GM21381 (cell line): ENCODE measurements at regions not wholly inside any gene's neighbourhood (a gene's known extent, or its start where the extent isn't known, plus 50 kb on each side); places are given as distances from the start of the nearest gene placed in this dataset.

Experiments
- ATAC-seq: cut with Tn5 transposase; IDR thresholded peaks from one replicate; pipeline ENCODE4 v1.9.1; 2021; ENCODE audit warnings: mild to moderate bottlenecking, moderate library complexity; ENCODE audit not compliant: unreplicated experiment

DNA sequence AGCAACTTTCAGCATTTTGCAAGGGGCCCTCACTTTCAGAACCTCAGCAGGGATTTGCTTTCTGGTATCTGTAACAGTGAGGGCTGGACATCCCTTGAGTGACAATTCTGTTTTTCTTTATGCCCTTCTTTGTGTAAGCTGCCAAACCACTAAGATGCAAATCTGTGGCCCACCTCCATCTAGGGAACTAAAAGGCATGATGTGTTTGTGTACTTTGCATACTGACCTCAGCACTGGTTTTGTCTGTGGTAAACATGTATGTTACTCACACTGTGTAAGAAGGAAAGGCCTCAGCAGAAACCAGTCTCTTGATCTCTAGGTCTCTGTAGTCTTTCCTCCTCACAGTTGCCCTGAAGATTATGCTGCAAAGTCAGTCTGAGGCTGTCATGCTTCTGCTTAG is 396.6 kb upstream of the DYNLRB2 start:
- ATAC-seq: peak; percentile 99

DNA sequence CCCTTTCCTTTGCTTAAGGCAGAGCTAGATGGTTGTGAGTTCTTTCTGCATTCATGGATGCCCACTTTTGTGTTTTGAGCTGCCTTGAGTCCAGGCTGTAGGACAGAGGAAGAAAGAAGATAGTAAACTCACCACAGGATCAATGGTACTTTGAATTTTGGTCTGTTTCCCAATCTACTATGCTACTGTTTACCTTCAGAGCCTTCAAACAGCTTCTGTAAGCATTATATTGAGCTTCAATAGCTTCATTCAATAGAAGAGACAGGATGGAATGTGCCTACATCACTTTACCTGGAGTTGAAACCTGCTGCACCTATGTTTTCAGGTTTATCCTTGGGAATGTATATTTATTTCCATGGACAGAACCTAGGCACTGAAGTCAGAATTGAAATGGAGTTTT is 397.9 kb upstream of the DYNLRB2 start:
- ATAC-seq: no peak

DNA sequence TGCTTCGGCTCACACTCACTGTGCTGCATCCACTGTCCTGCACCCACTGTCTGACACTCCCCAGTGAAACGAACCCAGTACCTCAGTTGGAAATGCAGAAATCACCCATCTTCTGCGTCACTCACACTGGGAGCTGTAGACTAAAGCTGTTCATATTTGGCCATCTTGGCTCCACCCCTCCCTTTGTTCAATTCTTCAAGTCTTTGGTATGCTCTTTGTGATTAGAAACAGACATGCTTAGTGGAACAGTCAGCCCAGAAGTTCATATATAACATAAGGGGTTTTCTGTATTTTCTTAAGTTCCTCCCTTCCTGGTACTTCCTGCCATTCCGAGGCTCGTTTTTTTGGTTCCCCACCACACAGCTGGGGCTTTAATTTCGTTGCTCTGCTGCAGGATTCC is 398.5 kb upstream of the DYNLRB2 start:
- ATAC-seq: no peak

DNA sequence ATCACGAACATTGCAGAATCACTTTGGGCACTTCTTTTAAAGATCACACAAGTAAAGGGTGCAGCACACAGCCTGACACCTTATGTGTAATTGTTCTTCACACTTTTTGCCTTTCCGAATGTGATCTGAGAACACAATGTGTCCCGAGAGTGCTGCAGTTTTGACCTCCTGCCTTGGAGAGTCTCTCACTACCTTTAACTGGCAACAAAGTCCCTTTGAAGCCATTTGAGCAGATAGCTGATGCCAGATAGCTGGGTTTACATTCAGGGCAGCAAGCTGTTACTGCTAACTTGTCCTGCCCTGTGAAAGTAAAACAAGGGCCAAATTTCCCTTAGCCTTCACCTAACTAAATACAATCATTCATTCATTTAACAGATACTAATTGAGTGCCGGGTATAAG is 411.0 kb upstream of the DYNLRB2 start:
- ATAC-seq: no peak

DNA sequence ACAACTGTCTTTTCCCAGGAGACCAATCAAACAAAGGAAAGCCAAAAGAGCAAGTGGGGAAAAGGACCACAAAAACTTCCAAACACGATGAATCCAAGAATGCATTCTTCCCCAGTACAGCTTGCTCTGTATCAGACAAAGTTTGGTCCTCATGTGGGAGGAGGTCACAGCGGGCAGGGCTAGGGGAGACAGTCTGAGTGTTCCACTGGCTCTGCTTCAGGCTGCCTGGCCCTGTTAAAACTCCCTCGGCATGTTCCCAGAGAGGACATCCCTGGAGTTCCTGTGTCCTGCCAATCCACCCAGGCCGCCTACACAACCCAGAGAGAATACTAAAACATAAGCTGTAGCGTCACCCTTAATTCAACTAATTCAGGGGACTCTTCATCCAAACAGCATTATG is 415.1 kb upstream of the DYNLRB2 start:
- no peak for ATAC-seq

DNA sequence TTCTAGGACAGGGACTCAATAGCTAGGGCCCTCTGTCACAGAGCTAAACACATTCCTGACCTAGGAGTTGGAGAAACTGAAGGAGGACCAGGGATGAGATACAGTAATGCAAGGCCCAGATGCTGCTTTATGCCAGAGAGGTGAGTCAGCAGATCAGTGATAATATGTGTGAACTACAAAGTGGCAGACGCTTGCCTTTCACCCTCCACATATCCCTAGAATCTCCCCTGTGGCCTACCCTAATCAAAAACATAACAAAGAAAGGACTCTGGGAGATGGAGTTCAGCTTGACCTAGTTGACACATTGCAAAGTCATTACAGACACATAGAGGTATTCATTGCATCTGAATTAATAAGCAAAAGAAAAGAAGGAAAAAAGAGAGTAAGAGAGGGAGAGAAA is 417.6 kb upstream of the DYNLRB2 start:
- no peak for ATAC-seq

DNA sequence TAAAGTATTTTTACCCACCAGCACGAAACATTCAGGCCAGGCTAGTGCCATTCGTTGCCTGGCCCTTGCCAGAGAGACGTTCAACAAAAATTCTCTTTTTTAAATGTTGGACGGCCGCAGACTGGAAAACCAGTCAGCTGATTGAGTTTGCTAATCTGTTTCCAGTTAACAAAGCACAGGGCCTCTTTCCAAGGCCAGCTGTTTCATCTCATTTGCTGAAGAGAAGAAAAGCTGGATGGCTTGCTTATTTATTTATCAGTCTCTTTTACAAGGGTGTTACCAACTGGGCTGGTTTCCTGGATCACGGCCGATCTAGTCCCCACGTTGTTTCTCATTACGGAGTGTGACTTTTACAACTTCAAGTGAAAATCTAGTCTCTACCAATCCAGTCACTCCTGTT is 418.7 kb upstream of the DYNLRB2 start:
- ATAC-seq: no peak

DNA sequence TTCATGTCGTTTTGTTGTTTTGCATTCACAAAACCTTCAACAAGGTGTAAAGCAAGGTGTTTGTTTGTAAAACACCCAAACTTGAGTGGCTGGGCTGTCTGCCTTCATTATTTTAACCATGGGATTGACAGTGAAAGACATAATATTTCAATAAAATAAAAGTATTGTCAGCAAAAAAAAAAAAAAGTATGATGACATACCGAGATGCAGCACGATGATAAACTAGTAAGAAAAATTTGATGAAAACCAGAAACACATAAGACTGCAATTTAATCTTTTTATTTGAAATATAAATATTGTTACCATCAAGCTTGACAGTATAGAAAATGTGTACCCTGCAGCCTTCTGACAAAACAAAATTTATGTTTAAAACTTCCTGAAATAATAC is 419.3 kb upstream of the DYNLRB2 start:
- ATAC-seq: no peak

DNA sequence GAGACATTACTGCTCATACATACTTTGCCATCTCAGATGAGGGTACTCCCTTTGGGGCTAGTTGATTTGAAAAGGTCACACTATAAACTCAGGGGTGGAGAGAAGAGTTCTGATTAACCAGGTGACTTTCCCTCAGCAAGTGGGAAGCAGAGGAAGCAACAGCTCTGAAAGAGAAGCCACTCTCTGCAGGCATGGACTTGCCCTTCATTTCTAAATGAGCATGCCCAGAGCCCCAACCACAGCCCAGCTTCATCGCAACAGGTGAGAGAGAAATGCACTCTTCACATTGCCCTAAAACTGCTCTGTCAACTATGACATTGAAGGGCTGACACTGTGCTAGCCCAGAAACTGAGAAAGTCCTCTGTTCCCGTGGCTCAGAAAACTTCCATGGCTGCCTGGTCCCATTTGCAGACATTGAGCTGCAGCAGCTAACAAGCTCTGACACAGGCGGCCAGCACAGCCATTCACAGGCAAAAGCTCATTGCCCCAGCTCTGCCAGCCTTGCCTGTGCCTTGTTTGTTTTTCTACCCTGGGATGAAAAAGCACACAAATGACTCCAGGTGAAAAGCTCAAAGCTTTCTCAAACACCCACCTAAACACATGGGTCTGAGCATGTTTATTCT is 419.8 kb upstream of the DYNLRB2 start:
- ATAC-seq: no peak

DNA sequence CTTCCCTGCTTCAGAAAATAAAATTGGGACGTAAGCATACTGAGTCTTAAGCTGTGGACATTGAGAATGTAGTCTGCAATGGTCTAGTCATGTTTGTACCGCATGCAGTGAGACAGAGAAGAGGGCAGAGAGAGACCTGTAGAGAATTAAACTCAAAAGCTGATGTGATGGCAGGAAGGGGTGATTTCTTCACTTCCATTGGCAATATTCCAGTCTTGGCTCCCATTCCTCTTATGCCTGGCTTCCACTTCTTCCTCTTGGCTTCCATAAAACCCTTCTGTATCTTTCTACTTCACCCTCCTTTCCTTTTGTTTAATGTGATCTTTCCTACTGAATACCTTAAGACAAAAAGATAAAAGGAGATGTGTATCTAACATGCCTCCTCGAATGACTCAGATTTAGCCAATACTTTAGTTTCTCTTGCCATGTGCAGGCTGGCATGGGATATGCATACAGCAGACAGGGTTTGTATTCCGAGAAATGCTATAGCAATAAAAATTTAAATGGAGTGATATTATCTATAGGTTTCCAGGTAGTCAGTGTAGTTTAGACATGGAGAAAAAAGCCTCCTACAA is 423.1 kb upstream of the DYNLRB2 start:
- ATAC-seq: no peak

DNA sequence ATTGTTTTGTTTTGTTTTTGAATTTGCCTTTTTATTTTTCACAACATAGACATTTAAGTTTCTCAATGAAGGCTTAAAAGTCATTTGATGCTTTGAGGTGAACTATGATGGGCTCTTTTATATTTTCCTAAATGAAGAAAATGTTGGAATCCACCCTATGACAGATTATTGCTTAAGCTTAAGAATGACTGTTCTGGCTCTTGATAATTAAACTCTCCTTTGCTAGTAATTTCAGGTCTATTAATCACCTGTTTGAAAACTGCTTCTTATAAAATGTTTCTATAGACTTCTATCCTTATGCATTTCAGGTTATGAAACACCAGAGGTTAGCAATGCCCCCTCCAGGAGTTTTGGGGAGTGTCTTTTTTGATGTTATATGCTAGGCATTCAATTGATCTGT is 424.1 kb upstream of the DYNLRB2 start:
- ATAC-seq: no peak

DNA sequence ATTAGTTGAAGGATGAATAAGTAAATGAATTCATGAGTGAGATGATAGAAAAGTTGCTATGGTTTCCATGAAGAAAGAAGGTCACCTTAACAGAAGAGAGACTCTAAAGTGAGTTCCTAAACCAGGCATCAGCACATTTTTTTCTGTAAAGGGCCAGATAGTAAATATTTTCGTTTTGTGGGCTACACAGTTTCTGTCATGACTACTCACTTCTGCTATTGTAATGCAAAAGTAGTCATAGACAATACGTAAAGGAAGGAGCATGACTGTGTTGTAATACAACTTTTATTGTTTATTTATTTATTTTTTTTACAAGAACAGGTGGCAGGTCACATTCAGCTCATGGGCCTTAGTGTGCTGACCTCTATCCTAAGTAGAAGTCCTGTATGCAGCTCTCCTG is 426.1 kb upstream of the DYNLRB2 start:
- ATAC-seq: no peak

DNA sequence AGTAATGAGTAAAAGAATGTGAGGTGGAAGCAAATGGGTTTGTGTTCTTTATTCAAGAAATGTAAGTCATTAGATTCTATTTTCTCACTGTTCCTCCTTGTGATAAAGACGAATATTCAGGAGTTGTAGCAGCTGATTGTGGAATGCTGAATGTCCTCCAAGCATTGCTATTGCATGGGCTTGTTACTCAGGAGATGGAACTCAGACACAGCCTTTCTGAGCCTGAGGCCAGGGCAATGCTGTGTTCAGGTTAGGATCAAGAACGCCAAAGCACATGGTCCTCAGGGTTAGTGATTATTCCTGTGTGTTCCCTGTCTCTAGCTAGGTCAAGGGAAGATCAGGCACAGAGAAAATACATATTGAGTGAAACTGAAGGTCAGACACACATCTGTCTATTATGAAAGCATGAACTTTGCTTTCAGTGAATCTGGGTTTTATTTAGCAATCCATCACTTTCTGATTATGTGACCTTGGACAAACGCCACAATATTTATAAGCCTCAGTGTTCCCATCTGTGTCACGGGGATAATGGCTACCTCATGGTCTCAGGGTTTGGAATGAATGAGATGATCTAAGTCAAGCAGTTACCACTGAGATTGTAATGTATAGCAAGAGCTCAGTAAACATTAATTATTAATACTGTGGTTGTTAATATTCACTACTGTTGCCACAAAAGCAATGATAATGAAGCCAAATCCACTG is 426.8 kb upstream of the DYNLRB2 start:
- ATAC-seq: no peak

DNA sequence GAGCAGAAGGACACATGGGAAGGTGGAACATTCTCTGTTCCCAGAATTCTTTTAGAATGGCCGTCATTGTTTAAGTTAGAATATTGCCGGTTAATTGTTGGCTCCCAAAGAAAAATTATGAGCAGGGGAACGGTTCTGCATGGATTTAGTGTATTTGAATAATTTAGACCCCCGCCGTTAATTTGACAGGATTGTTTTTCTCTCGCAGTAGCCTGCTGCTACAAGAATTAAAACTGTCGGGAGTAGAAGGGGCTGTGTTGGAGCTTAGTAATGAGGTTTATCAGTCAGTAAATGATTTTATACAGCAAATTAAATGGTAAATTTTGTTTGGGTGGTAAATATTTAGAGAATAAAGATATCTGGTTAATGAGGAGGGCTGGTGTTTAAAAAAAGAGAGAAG is 431.2 kb upstream of the DYNLRB2 start:
- ATAC-seq: no peak

DNA sequence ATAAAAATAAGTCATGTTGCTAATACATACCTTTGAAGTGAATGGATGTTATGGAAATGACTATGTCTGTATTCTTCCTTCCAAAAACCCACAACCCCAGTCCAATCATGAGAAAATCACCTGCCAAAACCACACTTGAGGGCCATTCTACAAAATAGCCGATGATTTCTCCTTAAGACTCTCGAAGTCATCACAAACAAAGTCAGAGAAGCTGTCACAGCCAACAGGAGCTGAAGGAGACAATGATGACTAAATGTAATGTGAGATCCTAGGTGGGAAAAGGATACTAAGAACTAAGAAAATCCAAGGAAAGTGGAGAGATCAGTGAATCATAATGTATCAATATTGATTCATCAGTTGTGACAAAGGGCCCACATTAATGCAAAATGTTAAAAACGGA is 432.9 kb upstream of the DYNLRB2 start:
- ATAC-seq: no peak

DNA sequence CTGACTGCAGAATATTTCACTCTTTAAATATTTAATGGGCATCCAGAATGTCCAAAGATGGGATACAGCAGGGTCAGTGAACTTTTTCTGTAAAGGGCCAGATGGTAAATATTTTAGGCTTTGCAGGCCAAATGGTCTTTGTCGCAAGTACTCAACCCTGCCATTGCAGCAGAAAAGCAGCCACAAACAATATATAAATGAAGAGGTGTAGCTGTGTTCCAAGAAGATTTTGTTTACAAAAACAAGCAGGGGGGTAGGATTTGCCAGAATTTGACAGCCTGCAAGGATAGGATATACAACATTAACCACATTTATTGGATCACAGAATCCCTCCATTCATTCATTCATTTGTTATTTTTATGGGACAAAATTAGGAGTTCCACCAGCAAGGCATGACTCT is 435.0 kb upstream of the DYNLRB2 start:
- no peak for ATAC-seq

DNA sequence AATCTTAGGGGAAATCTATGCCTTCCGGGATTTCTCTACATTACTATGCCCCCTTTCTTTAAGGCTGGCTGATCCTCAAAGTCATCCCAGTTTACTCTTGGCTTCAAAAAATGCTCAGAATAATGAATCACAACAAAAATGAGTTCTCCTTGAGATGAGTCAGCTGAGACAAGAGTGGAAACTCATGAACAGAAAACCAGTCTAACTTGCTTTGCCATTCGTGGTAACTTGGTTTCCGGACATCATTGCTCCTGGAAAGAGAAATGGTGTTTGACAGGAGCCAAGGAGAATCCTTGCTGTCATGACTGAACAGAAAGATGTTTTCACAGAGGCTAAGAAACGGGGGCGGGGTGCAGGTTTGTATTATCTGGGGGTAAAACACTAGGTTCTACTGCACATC is 435.6 kb upstream of the DYNLRB2 start:
- no peak for ATAC-seq

DNA sequence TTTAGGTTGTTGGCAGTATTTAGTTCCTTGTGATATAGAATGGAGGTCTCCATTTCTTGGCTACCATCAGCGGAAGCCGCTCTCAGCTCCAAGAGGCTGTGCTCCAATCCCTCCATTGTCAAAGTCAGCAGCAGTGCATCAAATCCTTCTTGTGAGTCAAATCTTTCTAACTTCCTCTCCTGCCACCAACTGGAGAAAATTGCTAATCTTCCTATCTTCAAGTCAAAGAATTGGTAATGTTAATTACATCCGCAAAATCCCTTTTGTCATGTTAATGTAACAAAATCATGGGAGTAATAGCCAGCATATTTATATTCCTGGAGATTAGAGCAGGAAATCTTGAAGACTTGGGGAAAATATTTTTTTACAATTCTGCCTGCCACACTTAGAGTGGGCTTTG is 436.4 kb upstream of the DYNLRB2 start:
- no peak for ATAC-seq

DNA sequence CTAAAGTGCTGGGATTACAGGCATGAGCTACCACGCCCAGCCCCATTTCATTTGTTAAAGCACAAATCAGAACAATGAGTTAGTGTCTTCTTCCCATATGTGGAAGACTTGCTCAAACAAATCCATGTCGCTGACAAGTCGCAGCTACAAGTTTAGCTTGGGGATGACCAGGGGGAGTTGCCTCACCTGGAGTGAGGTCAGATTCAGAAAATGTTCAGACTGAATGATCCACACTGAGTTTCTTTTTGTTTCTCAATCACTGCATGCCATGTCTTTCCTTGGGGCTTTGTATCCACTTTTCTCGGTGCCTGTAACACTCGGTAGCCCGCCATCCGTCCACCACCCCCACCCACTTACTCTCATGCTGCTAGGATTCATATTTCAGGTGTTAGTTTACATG is 437.3 kb upstream of the DYNLRB2 start:
- ATAC-seq: no peak

DNA sequence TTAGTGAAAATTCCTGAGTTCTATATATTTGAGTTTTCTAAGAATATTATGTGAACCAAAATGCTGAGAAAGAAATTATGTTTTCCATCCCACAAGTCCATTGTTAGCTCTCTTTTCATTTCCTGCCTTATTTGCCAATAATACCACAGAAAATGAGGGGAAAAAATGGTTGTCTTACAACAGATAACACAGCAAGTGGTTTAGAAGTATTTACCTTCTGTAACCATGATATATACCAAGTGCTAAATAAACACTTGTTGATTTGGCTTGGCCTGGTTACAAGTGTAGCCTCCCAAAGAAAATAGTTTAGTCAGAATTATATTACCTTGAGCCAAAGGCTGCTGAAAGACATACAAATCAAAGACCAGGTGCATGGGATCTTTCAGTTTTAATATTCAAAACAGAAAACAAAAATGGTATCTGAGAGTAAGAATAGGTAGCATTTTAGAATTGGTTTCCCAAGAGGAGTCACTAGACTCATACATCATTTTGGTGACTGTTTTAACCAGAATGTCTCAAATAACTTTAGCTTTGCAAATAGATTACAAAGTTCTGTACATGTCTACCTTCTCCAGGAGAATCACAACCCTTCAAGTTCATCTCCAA is 439.8 kb upstream of the DYNLRB2 start:
- no peak for ATAC-seq

DNA sequence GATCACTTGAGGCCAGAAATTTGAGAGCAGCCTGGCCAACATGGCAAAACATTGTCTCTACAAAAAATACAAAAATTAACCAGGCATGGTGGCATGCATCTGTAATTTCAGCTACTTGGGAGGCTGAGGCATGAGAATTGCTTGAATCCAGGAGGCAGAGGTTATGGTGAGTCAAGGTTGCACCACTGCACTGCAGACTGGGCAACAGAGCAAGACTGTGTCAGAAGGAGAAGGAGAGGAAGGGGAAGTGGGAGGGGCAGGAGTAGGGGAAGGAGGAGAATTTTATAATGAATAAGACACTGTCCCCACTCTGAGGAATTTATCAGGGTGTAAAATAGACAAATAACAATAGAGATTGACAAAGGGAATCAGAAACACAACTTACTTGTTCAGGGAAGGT is 440.6 kb upstream of the DYNLRB2 start:
- ATAC-seq: no peak

DNA sequence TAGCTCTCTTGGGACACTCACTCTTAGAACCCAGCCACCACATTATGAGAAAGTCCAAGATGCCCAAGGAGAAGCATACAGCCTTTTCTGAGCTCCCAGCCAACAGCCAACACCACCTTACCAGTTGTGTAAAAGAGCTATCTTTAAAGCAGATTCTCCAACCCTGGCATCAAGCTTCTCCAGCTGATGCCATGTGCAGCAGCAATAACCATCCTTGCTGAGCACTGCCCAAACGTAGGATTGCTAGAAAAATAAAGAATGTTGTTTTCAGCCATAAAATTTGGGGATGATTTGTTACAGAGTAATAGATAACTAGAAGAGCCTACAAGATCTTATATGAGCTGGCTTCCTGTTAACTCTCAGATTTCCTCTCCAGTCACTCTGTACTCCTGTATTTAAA is 443.7 kb upstream of the DYNLRB2 start:
- no peak for ATAC-seq
